Stomach (tissue), 4 donors: ENCODE measurements at regions not wholly inside any gene's neighbourhood (a gene's known extent, or its start where the extent isn't known, plus 50 kb on each side); places are given as distances from the start of the nearest gene placed in this dataset.

Experiments
- EP300 ChIP-seq: sonication (generic); formaldehyde crosslinking; IDR thresholded peaks from one replicate; pipeline ENCODE4 v1.6.1; 2017; ENCODE audit warnings: antibody characterized with exemption
- POLR2A ChIP-seq, 4 donors: fragments of 450-650 bp; IDR thresholded peaks; one replicate each; pipeline ENCODE4 v1.6.1; 2016; ENCODE audit warnings: antibody characterized with exemption in 4 of 4, control low read depth in 2 of 4, mild to moderate bottlenecking in 1 of 4, moderate library complexity in 1 of 4
- TF ChIP-seq, protein P1 (sequence below), 7 experiments: fragments of 450-650 bp in 4 of 7; fragments of 200-600 bp in 3 of 7; sonication (generic) in 3 of 7; IDR thresholded peaks; one replicate each; pipeline ENCODE4 v1.5.1; 2016 to 2019; ENCODE audit warnings: antibody characterized with exemption in 7 of 7, control low read depth in 2 of 7, mild to moderate bottlenecking in 1 of 7

DNA sequence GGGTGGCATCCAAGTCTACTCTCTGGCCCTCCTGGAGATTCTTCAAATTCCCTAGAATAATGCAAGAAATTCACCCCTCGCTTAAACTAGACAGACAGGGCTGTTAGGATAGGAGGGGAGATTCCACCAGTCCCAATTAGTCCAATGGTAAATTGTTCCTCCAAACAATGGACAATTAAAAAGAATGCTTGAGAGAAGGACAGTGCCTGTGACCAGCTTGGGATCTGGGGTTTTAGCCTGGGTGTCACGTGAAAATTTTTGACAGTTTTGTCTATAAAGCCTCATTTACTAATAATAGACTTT lies 177.7 kb upstream of the RAB4A start:
- TF ChIP-seq EP300: no peak
- TF ChIP-seq, protein P1, sequence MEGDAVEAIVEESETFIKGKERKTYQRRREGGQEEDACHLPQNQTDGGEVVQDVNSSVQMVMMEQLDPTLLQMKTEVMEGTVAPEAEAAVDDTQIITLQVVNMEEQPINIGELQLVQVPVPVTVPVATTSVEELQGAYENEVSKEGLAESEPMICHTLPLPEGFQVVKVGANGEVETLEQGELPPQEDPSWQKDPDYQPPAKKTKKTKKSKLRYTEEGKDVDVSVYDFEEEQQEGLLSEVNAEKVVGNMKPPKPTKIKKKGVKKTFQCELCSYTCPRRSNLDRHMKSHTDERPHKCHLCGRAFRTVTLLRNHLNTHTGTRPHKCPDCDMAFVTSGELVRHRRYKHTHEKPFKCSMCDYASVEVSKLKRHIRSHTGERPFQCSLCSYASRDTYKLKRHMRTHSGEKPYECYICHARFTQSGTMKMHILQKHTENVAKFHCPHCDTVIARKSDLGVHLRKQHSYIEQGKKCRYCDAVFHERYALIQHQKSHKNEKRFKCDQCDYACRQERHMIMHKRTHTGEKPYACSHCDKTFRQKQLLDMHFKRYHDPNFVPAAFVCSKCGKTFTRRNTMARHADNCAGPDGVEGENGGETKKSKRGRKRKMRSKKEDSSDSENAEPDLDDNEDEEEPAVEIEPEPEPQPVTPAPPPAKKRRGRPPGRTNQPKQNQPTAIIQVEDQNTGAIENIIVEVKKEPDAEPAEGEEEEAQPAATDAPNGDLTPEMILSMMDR (IDR thresholded peaks at IDR 0.05): no peak
- TF ChIP-seq POLR2A (IDR thresholded peaks at IDR 0.05): no peak
